ENCODE measurements at regions not wholly inside any gene's neighbourhood (a gene's known extent, or its start where the extent isn't known, plus 50 kb on each side); places are given as distances from the start of the nearest gene placed in this dataset.
A peak's percentile ranks its signal among the peaks of the same experiment; 100 is the strongest.

- DNase-seq: no peak
Measured at GRCh38 chr4:110778521-110778920, 155.6 kb upstream of the PITX2 start.

- no peak for DNase-seq
Measured at GRCh38 chr4:110780538-110780937, 157.7 kb upstream of the PITX2 start.

- DNase-seq: no peak
Measured at GRCh38 chr4:110781944-110782343, 159.1 kb upstream of the PITX2 start.

- DNase-seq: no peak
Measured at GRCh38 chr4:110787109-110787508, 164.2 kb upstream of the PITX2 start.

- no peak for DNase-seq
Measured at GRCh38 chr4:110787707-110788106, 164.8 kb upstream of the PITX2 start.

GRCh38 chr4:110788302-110788701 is 165.4 kb upstream of the PITX2 start:
- no peak for DNase-seq

- no peak for DNase-seq
Measured at GRCh38 chr4:110792036-110792435, 169.2 kb upstream of the PITX2 start.

GRCh38 chr4:110793381-110793801 is 170.5 kb upstream of the PITX2 start:
- DNase-seq: no peak

- no peak for DNase-seq
Measured at GRCh38 chr4:110793890-110794554, 171.1 kb upstream of the PITX2 start.

GRCh38 chr4:110795971-110796370 is 173.1 kb upstream of the PITX2 start:
- DNase-seq: no peak

- no peak for DNase-seq
Measured at GRCh38 chr4:110797486-110797885, 174.6 kb upstream of the PITX2 start.

GRCh38 chr4:110798687-110799086 is 175.8 kb upstream of the PITX2 start:
- DNase-seq: peak; percentile 24

GRCh38 chr4:110799211-110799610 is 176.3 kb upstream of the PITX2 start:
- no peak for DNase-seq

GRCh38 chr4:110801591-110801990 is 178.7 kb upstream of the PITX2 start:
- no peak for DNase-seq

- no peak for DNase-seq
Measured at GRCh38 chr4:110808351-110808878, 185.5 kb upstream of the PITX2 start.

GRCh38 chr4:110815950-110816349 is 193.1 kb upstream of the PITX2 start:
- DNase-seq: peak; percentile 21

GRCh38 chr4:110816367-110816766 is 193.5 kb upstream of the PITX2 start:
- DNase-seq: no peak

- no peak for DNase-seq
Measured at GRCh38 chr4:110821186-110821585, 198.3 kb upstream of the PITX2 start.

- DNase-seq: no peak
Measured at GRCh38 chr4:110823251-110823650, 200.4 kb upstream of the PITX2 start.

- DNase-seq: no peak
Measured at GRCh38 chr4:110824344-110824743, 201.5 kb upstream of the PITX2 start.

GRCh38 chr4:110826656-110827055 is 203.8 kb upstream of the PITX2 start:
- no peak for DNase-seq

GRCh38 chr4:110830461-110830860 is 207.6 kb upstream of the PITX2 start:
- DNase-seq: no peak

GRCh38 chr4:110837896-110838450 is 215.1 kb upstream of the PITX2 start:
- no peak for DNase-seq

GRCh38 chr4:110840221-110840654 is 217.4 kb upstream of the PITX2 start:
- no peak for DNase-seq

Data from muscle of arm (tissue), 1 donor.